Effector CD8-positive, alpha-beta T cell (primary cell): ENCODE measurements at regions not wholly inside any gene's neighbourhood (a gene's known extent, or its start where the extent isn't known, plus 50 kb on each side); places are given as distances from the start of the nearest gene placed in this dataset.

Experiments used
- DNase-seq: peaks from one replicate; lab custom pipeline; 2025; lab: John Stamatoyannopoulos, UW

GRCh38 chr3:182214416-182214815 lies 502.7 kb downstream of the SOX2 start:
- no peak for DNase-seq

- no peak for DNase-seq
Observed at GRCh38 chr3:182215881-182216280, 504.2 kb downstream of the SOX2 start.

- DNase-seq = no peak
Observed at GRCh38 chr3:182216311-182216970, 504.7 kb downstream of the SOX2 start.

- no peak for DNase-seq
Observed at GRCh38 chr3:182220013-182220412, 508.3 kb downstream of the SOX2 start.

- DNase-seq = no peak
Observed at GRCh38 chr3:182220471-182220870, 508.7 kb downstream of the SOX2 start.

- DNase-seq = no peak
Observed at GRCh38 chr3:182226995-182227394, 515.3 kb downstream of the SOX2 start.

- no peak for DNase-seq
Observed at GRCh38 chr3:182233405-182233804, 521.7 kb downstream of the SOX2 start.

- DNase-seq = no peak
Observed at GRCh38 chr3:182233957-182234356, 522.2 kb downstream of the SOX2 start.

GRCh38 chr3:182234881-182235280 lies 523.2 kb downstream of the SOX2 start:
- no peak for DNase-seq

GRCh38 chr3:182235504-182235903 lies 523.8 kb downstream of the SOX2 start:
- DNase-seq = no peak

GRCh38 chr3:182238126-182238525 lies 526.4 kb downstream of the SOX2 start:
- DNase-seq = no peak

GRCh38 chr3:182239316-182239715 lies 527.6 kb downstream of the SOX2 start:
- no peak for DNase-seq

GRCh38 chr3:182240474-182240873 lies 528.7 kb downstream of the SOX2 start:
- DNase-seq = no peak

- DNase-seq = no peak
Observed at GRCh38 chr3:182241196-182241765, 529.6 kb downstream of the SOX2 start.

GRCh38 chr3:182241766-182242488 lies 530.2 kb downstream of the SOX2 start:
- DNase-seq = no peak

GRCh38 chr3:182242489-182242942 lies 530.8 kb downstream of the SOX2 start:
- DNase-seq = no peak

- no peak for DNase-seq
Observed at GRCh38 chr3:182243625-182244024, 531.9 kb downstream of the SOX2 start.

GRCh38 chr3:182244222-182244971 lies 532.7 kb downstream of the SOX2 start:
- no peak for DNase-seq

- DNase-seq = no peak
Observed at GRCh38 chr3:182245059-182245458, 533.3 kb downstream of the SOX2 start.

GRCh38 chr3:182246870-182247269 lies 535.1 kb downstream of the SOX2 start:
- DNase-seq = no peak

GRCh38 chr3:182248349-182248880 lies 536.7 kb downstream of the SOX2 start:
- DNase-seq = no peak

GRCh38 chr3:182252802-182253201 lies 540.5 kb upstream of the ATP11B start:
- no peak for DNase-seq
